Endothelial cell of umbilical vein (primary cell): ENCODE measurements at regions not wholly inside any gene's neighbourhood (a gene's known extent, or its start where the extent isn't known, plus 50 kb on each side); places are given as distances from the start of the nearest gene placed in this dataset.

Experiments
- EZH2 ChIP-seq: IDR thresholded peaks from 2 replicates; pipeline ENCODE4 v1.6.1; 2012; ENCODE audit warnings: borderline replicate concordance, low read depth, mild to moderate bottlenecking, moderate library complexity, low read length, inconsistent platforms; ENCODE audit not compliant: severe bottlenecking
- FOS ChIP-seq: IDR thresholded peaks from 2 replicates; pipeline ENCODE4 v1.6.1; 2011; ENCODE audit warnings: mild to moderate bottlenecking, low read length, moderate library complexity, borderline replicate concordance; ENCODE audit not compliant: insufficient read depth
- GATA2 ChIP-seq: IDR thresholded peaks from 2 replicates; pipeline ENCODE4 v1.7.0; 2011; ENCODE audit warnings: low read depth, mild to moderate bottlenecking, moderate library complexity, mixed read lengths, low read length; ENCODE audit not compliant: insufficient read length, insufficient read depth
- MAX ChIP-seq: IDR thresholded peaks from 2 replicates; pipeline ENCODE4 v1.6.1; 2011; ENCODE audit not compliant: insufficient read depth, insufficient read length
- POLR2A ChIP-seq: IDR thresholded peaks from 2 replicates; pipeline ENCODE4 v1.6.1; 2012; ENCODE audit warnings: low read depth, mild to moderate bottlenecking, control low read depth, low read length
- POLR2AphosphoS5 ChIP-seq: IDR thresholded peaks from 2 replicates; pipeline ENCODE4 v1.6.1; 2012; ENCODE audit warnings: low read depth, mild to moderate bottlenecking, control low read depth, low read length, moderate library complexity; ENCODE audit not compliant: insufficient read depth
- TF ChIP-seq, protein P1 (sequence below), 2 donors: IDR thresholded peaks; 1 replicate in 1 of 2; 2 replicates in 1 of 2; pipeline ENCODE4 v1.5.1; 2011; ENCODE audit warnings: low read length in 2 of 2, mild to moderate bottlenecking in 2 of 2, moderate library complexity in 2 of 2, control low read depth in 1 of 2, inconsistent platforms in 1 of 2, low read depth in 1 of 2; ENCODE audit not compliant: insufficient read depth in 1 of 2; ENCODE audit errors: extremely low read depth in 1 of 2

- TF ChIP-seq POLR2A (no peak), POLR2AphosphoS5 (no peak), EZH2 (no peak), MAX (no peak), FOS (no peak), GATA2 (no peak)
- TF ChIP-seq, protein P1, sequence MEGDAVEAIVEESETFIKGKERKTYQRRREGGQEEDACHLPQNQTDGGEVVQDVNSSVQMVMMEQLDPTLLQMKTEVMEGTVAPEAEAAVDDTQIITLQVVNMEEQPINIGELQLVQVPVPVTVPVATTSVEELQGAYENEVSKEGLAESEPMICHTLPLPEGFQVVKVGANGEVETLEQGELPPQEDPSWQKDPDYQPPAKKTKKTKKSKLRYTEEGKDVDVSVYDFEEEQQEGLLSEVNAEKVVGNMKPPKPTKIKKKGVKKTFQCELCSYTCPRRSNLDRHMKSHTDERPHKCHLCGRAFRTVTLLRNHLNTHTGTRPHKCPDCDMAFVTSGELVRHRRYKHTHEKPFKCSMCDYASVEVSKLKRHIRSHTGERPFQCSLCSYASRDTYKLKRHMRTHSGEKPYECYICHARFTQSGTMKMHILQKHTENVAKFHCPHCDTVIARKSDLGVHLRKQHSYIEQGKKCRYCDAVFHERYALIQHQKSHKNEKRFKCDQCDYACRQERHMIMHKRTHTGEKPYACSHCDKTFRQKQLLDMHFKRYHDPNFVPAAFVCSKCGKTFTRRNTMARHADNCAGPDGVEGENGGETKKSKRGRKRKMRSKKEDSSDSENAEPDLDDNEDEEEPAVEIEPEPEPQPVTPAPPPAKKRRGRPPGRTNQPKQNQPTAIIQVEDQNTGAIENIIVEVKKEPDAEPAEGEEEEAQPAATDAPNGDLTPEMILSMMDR (IDR thresholded peaks at IDR 0.05; ENCODE audit: extremely low read depth in 1 of 2, insufficient read depth in 1 of 2, low read depth in 1 of 2, low read length in 2 of 2) = no peak
Measured at GRCh38 chr9:100811643-100812042, 216.9 kb upstream of the PLPPR1 start.
